ENCODE measurements at regions not wholly inside any gene's neighbourhood (a gene's known extent, or its start where the extent isn't known, plus 50 kb on each side); places are given as distances from the start of the nearest gene placed in this dataset.

DNA sequence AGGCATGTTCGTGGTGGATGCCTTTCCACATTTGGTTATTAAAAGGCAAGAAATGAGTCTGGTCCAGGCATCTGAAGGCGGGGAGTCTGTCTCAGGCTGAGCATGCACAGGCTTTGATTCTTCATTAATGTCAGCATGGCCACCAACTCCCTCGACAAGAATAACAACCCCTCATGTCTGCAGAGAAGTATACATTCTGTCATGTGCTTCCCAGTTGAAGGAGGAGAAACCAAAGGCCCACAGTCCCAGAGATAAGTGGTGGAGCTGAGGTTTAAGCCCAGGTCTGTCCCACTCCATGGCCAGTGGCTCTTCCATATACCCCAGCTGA is 61.6 kb upstream of the LAPTM5 start:
- peaks cover 11% of the 10 kb centered on the region for H3K27me3 Mint-ChIP-seq (ENCODE audit: low read depth)
- DNase-seq (ENCODE audit: low spot score) = no peak
- H3K4me1 Mint-ChIP-seq (ENCODE audit: low read depth) = peaks cover 43% of the 10 kb centered on the region
- no peak for TF ChIP-seq CTCF (IDR thresholded peaks at IDR 0.05)
- H3K27ac Mint-ChIP-seq (ENCODE audit: unreplicated experiment) = no peak overlapping the region
- no peak overlapping the region for H3K4me3 Mint-ChIP-seq (ENCODE audit: unreplicated experiment)
- H3K9me3 Mint-ChIP-seq (ENCODE audit: low read depth) = no peaks in the 10 kb centered on the region
- no peaks in the 10 kb centered on the region for H3K36me3 Mint-ChIP-seq (ENCODE audit: low read depth)

GRCh38 chr1:30818568-30819243 is 61.1 kb upstream of the LAPTM5 start:
- TF ChIP-seq CTCF (IDR thresholded peaks at IDR 0.05) = no peak
- H3K4me1 Mint-ChIP-seq (ENCODE audit: low read depth) = peaks cover 38% of the 10 kb centered on the region
- peaks cover 11% of the 10 kb centered on the region for H3K27me3 Mint-ChIP-seq (ENCODE audit: low read depth)
- no peak for DNase-seq (ENCODE audit: low spot score)
- no peaks in the 10 kb centered on the region for H3K36me3 Mint-ChIP-seq (ENCODE audit: low read depth)
- no peaks in the 10 kb centered on the region for H3K9me3 Mint-ChIP-seq (ENCODE audit: low read depth)
- no peak overlapping the region for H3K4me3 Mint-ChIP-seq (ENCODE audit: unreplicated experiment)
- H3K27ac Mint-ChIP-seq (ENCODE audit: unreplicated experiment) = no peak overlapping the region

DNA sequence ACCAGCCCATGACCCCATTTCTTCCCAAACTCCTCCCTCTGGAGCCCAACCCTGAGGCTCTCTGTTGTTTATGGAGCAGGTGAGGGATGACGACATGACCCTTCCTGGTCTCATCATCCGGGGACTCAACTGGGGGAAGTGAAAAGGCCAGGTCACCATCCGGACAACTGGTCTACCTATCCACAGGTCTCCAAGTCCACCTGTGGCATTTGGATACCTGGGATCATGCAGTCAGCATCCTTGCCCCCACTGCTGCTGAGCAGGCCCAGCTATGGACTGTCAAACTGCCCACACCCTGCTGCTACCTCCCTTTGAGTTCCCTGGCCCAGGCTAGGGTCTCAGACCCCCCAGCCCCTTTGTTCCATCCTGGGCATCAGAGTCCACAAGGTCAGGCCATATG is 60.0 kb upstream of the LAPTM5 start:
- no peak for TF ChIP-seq CTCF (IDR thresholded peaks at IDR 0.05)
- Mint-ChIP-seq H3K36me3 (ENCODE audit: low read depth) (no peaks in the 10 kb centered on the region), H3K9me3 (ENCODE audit: low read depth) (no peaks in the 10 kb centered on the region), H3K4me3 (ENCODE audit: unreplicated experiment) (no peak overlapping the region), H3K27me3 (ENCODE audit: low read depth) (peaks cover 13% of the 10 kb centered on the region), H3K27ac (ENCODE audit: unreplicated experiment) (no peak overlapping the region), H3K4me1 (ENCODE audit: low read depth) (peaks cover 29% of the 10 kb centered on the region)
- no peak for DNase-seq (ENCODE audit: low spot score)

- Mint-ChIP-seq H3K36me3 (ENCODE audit: low read depth) (no peaks in the 10 kb centered on the region), H3K4me1 (ENCODE audit: low read depth) (peaks cover 29% of the 10 kb centered on the region), H3K9me3 (ENCODE audit: low read depth) (no peaks in the 10 kb centered on the region), H3K4me3 (ENCODE audit: unreplicated experiment) (no peak overlapping the region), H3K27me3 (ENCODE audit: low read depth) (peaks cover 13% of the 10 kb centered on the region), H3K27ac (ENCODE audit: unreplicated experiment) (no peak overlapping the region)
- no peak for TF ChIP-seq CTCF (IDR thresholded peaks at IDR 0.05)
- DNase-seq (ENCODE audit: low spot score) = no peak
These were observed 59.5 kb upstream of the LAPTM5 start for GRCh38 chr1:30817077-30817438.

DNA sequence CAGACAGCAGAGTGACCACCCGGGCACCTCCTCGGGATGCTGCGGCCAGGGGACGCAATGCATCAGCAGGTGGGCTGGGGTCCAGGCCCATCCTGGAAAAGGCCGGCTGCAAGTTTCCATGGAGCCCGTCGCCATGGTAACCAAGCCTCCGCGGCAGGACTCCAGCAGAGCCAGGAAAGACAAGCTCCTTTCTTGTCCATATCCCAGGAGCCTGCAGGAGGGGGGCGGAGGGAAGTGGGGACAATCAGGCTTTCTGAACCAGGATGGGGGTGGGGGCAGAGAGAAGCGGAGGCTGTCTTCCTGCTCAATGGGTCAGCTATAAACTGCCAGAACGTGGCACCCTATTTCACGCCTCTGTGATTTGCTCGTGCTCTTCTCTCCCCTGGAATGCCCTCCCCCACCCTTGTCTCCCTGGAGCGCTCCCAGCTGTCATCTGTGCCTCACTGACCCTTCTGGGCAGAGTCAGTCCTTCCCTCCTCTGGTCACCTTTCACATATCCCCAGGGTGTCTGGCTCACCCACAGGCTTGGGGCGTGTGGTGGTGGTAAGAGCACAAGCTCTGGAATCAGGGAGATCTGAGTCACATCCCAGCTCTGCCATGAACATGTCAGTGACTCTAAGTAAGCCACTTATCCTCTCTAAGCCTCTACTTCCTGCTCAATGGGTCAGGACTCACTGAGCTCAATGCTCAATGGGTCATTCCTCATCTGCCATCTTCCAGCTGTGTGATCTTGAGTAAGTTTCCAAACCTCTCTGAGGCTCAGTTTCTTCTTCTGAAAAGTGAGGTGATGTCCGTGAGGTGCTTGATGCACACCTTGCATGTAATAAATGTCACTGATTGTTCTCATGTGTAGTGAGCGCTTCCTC is 58.9 kb upstream of the LAPTM5 start:
- H3K9me3 Mint-ChIP-seq (ENCODE audit: low read depth) = no peaks in the 10 kb centered on the region
- peaks cover 29% of the 10 kb centered on the region for H3K4me1 Mint-ChIP-seq (ENCODE audit: low read depth)
- no peaks in the 10 kb centered on the region for H3K36me3 Mint-ChIP-seq (ENCODE audit: low read depth)
- H3K27ac Mint-ChIP-seq (ENCODE audit: unreplicated experiment) = peak overlapping the region; percentile 82
- no peak for DNase-seq (ENCODE audit: low spot score)
- no peak overlapping the region for H3K4me3 Mint-ChIP-seq (ENCODE audit: unreplicated experiment)
- TF ChIP-seq CTCF (IDR thresholded peaks at IDR 0.05) = no peak
- peaks cover 13% of the 10 kb centered on the region for H3K27me3 Mint-ChIP-seq (ENCODE audit: low read depth)
